Coronary artery (tissue), 2 donors: ENCODE measurements at regions not wholly inside any gene's neighbourhood (a gene's known extent, or its start where the extent isn't known, plus 50 kb on each side); places are given as distances from the start of the nearest gene placed in this dataset.

ENCODE experiments used
- DNase-seq: peaks from one replicate; pipeline ENCODE4 v3.0.0-alpha.2; 2017; ENCODE audit warnings: low spot score
- H3K27ac ChIP-seq, 2 donors: fragments of 200-600 bp; sonication (generic); one replicate each; pipeline ENCODE4 v1.5.1; 2016 to 2019
- H3K4me3 ChIP-seq: fragments of 200-600 bp; sonication (generic); 2 replicates; pipeline ENCODE4 v1.5.1; 2016; ENCODE audit warnings: mild to moderate bottlenecking, moderate library complexity
- TF ChIP-seq, protein P1 (sequence below): fragments of 200-600 bp; sonication (generic); IDR thresholded peaks from one replicate; pipeline ENCODE4 v1.5.1; 2019; ENCODE audit warnings: antibody characterized with exemption

DNA sequence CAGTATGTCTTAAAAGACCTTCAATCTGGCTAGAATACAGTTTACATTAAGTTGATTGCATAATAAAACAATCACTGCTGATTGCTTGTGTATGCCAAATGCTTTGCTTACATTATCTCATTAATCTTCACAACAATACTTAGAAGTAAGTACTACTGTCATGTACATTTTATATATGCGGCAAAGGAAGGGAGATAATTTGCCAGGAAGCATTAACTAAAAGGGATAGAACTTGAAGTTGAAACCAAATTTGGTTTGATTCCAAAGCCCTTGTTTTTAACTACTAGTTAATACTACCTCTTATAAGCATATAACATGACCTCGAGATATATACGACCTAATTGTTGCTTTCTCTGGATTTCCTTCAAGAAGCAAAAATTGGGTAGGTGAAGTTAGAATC lies 155.8 kb downstream of the NTMT2 start:
- H3K4me3 ChIP-seq, result no peak overlapping the region
- TF ChIP-seq, protein P1, sequence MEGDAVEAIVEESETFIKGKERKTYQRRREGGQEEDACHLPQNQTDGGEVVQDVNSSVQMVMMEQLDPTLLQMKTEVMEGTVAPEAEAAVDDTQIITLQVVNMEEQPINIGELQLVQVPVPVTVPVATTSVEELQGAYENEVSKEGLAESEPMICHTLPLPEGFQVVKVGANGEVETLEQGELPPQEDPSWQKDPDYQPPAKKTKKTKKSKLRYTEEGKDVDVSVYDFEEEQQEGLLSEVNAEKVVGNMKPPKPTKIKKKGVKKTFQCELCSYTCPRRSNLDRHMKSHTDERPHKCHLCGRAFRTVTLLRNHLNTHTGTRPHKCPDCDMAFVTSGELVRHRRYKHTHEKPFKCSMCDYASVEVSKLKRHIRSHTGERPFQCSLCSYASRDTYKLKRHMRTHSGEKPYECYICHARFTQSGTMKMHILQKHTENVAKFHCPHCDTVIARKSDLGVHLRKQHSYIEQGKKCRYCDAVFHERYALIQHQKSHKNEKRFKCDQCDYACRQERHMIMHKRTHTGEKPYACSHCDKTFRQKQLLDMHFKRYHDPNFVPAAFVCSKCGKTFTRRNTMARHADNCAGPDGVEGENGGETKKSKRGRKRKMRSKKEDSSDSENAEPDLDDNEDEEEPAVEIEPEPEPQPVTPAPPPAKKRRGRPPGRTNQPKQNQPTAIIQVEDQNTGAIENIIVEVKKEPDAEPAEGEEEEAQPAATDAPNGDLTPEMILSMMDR, result no peak
- no peak overlapping the region for H3K27ac ChIP-seq
- DNase-seq, result no peak

DNA sequence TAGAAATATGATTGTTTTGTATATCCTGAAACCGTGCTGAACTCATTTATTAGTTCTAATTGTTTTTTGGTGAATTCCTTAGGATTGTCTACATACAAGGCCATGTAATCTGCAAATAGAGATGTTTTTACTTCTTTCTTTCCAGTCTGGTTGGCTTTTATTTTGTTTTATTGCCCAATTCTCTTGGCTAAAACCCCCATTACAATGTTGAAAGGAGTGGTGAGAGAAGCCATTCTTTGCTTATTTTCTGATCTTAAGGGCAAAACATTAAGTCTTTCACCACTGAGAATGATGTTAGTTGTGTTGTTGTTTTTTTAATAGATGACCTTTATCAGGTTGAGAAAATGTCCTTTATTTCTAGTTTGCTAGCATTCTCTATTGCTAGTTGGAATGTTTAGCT lies 157.3 kb downstream of the NTMT2 start:
- TF ChIP-seq, protein P1, result no peak
- no peak for DNase-seq
- Histone ChIP-seq H3K27ac (no peak overlapping the region), H3K4me3 (no peak overlapping the region)

DNA sequence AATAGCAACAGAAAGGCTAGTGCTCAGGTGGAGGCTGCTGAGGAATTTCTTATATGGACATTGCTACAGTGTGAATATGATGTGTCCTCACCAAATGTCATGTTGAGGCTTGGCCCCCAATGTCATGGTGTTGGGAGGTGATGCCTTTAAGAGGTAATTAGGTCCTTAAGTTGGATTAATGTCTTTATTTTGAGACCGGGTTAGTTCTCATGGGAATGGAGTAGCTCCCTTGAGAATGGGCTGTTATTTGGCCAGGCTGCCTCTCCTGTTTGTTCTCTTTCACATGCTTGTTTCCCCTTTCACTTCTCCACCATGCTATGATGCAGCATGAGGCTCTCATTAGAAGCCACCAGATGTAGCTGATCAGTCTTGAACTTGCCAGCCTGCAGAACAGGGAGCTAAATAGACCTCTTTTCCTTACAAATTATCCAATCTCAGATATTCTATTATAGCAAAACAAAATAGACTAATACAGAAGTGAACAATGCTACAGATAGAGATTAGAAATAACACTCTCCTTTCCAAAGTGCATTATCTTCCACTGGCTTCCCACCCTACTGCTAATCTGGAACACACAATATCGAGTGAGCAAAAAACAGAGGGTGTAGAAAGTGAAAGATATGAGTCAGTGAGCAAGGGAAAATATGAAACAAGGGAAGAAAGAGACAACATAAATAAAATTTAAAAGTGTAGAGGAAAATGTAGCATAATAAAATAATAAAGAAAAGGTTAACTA lies 160.2 kb downstream of the NTMT2 start:
- no peak overlapping the region for H3K4me3 ChIP-seq
- H3K27ac ChIP-seq, result peak overlapping the region; percentile 35 to 61
- no peak for DNase-seq
- TF ChIP-seq, protein P1, result no peak

DNA sequence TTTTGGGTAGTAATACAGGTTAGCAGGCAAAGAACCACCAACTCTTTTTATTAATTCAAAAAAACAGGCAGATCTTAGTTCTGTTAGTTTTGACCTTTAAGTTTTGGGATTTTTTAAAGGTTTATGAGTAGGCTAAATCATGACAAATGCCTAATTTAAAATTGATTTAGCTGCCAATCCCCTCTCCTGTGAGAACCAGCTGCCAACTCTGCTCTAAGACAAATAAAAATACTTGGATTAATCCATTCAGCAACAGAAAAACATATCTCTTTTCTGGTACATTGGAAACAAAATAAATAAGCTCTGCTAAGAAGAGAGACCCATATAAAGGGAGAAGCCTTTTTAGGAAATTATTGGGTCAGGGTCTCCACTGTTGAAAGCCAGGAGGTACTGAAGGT lies 160.8 kb downstream of the NTMT2 start:
- peak overlapping the region; percentile 8 to 61 for H3K27ac ChIP-seq
- TF ChIP-seq, protein P1, result no peak
- DNase-seq, result no peak
- H3K4me3 ChIP-seq, result no peak overlapping the region

DNA sequence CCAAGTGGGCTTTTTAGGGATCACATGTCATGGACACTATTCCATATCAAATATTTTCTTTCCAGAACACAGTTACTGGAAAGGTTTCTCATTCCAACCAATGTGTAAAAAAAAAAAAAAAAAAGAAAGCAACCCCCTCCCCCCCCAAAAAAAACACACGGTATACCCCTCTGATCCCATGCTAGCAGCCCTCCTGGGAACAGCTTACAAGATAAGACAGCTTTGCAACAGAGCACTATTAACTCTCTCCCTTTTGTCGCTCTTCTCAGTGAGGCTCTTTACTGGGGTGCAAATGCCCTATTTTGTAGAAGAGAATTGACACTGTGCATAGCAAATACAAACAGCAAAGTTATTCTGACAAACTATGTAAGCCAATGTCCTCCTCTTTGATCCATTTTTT lies 161.2 kb downstream of the NTMT2 start:
- TF ChIP-seq, protein P1, result no peak
- Histone ChIP-seq H3K4me3 (no peak overlapping the region), H3K27ac (peak overlapping the region; percentile 8 to 61)
- no peak for DNase-seq

DNA sequence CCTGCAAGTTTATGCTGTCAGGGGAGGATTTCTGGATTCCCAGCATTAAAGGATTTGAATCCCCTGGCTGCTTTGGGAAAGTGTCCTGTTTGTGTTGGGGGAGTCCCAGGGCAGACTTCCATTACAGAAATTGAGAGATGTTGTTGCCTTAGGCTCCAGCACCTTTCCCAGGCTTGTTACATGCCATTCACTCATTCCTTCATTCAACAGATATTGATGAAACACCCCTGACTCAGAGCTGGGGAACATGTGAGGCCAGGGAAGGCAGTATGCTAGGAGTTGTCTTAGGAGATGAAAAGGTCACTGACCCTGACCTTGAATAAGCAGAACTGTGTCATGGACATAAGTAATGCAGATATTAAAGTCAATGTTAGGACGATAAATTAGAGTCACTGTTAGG lies 161.7 kb downstream of the NTMT2 start:
- TF ChIP-seq, protein P1, result no peak
- Histone ChIP-seq H3K27ac (peak overlapping the region in 1 of 2 donors; percentile 57), H3K4me3 (no peak overlapping the region)
- DNase-seq, result no peak

DNA sequence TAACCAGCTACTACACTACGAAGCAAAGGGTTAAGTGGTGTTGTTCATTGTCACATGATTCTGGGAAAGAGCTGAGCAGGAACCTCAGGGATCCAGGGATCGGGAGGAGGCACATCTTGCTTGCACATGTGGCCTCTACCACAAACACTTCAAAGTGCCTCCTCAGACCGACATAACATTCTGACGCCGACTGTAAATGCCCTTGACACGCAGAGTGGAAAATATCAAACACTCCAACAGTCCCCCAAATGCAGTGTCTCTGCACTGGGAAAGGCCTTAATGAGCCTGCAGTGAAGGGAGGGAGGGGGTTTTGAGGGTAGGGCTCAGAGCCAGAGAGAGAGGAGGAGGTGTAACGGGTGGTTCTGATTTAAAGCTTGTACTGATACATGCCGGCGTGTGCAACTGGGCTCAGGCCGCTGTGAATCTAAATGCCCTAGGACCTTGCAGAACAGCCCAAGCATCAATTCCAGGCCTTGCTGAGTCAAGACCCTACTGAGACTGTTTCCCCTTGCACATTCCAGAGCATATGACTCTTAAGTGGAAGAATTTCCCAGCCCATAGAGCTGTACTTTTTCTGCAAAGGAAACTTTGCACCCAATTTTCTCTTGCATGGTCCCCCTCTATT lies 163.7 kb downstream of the NTMT2 start:
- no peak for DNase-seq
- TF ChIP-seq, protein P1, result no peak
- peak overlapping the region; percentile 34 to 67 for H3K27ac ChIP-seq
- H3K4me3 ChIP-seq, result no peak overlapping the region
